HG03139 (cell line): ENCODE measurements at regions not wholly inside any gene's neighbourhood (a gene's known extent, or its start where the extent isn't known, plus 50 kb on each side); places are given as distances from the start of the nearest gene placed in this dataset.

Experiments
- ATAC-seq: cut with Tn5 transposase; IDR thresholded peaks from one replicate; pipeline ENCODE4 v1.9.1; 2021; ENCODE audit not compliant: unreplicated experiment

DNA sequence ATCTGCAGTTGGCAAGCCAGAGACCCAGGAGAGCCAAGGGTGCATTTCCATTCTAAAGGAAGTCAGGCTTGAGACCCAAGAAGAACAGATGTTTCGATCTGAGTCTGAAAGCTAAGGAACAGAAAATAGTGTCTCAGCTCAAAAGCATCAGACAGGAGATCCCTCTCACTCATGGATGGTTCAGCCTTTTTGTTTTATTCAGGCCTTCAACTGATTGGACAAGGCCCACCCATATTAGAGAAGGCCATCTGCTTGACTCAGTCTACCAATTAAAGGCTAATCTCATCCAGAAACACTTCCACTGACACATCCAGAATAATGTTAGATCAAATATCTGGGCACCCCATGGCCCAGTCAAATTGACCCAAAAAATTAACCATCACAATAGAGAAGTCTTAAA lies 255.0 kb downstream of the TXNL1 start:
- no peak for ATAC-seq

DNA sequence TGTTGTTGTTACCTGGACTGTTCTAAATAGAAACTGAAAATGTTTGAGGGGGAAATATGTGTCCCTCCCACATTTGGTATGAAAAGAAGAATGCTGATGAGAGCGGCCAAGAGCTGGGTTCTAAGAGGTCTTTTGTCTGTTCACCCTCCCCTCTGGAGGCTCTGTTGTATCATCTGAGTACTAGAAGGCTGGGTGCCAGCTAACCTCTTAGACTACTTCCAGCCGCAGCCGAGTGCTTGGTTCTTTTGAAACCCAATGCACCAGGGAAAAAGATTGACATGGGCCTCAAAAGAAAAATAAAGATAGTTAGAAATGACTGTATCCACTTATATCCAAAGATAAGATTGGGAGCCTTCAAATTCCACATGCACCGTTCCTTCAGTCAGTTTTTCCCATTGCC lies 255.9 kb downstream of the TXNL1 start:
- ATAC-seq = no peak

- no peak for ATAC-seq
Observed at GRCh38 chr18:56381196-56381595, 257.2 kb downstream of the TXNL1 start.

GRCh38 chr18:56380685-56381084 lies 257.7 kb downstream of the TXNL1 start:
- ATAC-seq = no peak

DNA sequence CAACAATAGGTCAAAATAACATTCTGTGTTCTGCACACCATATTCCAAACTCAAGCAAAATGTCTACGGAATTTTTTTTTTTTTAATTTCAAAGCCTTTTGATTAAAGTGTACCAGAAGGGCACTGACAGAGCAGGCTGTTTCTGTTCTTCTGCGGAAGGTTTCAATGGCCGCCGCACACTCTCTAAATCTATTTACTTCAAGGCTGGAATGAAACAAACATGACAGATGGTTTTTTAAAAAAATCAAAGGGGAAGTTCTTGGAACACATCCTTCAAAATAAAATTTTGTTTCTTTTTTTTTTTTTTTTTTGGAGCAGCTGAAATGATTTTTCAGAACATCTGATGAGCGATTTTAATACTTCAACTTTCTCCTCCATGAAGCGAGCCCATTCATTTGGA lies 259.1 kb downstream of the TXNL1 start:
- ATAC-seq = no peak

GRCh38 chr18:56377231-56377630 lies 261.2 kb downstream of the TXNL1 start:
- no peak for ATAC-seq

DNA sequence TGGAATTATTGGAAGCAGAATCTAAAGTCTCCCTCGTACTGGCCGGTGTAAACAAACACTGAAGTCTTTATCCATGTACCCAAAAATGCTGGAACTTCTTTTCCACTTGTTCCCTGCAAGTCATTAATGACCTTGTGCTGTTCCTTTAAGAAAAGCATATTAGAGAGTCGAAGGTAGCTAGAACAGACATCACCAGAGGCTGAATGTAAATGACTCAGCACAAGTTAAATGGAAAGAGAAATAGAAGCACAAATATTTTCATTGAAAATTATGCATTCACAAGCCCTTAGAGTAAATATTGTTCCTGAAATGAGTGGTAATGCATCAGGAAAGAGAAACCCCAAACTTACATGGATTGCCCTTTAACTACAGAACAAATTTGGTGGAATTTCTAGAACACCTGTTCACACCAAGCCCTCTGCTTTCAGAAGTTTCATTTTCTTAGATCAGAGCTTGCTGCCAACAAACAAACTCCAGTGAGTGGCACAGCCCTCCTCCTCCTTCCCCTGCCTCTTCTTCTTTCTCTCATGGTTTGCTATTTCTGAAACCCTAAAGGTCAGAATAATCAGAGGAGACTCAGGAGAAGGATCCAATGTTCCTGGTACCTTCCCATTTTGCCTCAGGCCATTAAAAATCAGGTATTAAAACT lies 264.3 kb downstream of the TXNL1 start:
- no peak for ATAC-seq

GRCh38 chr18:56373601-56374000 lies 264.8 kb downstream of the TXNL1 start:
- no peak for ATAC-seq

GRCh38 chr18:56368066-56368465 lies 270.3 kb downstream of the TXNL1 start:
- ATAC-seq = no peak

- ATAC-seq = no peak
Observed at GRCh38 chr18:56358608-56359280, 279.6 kb downstream of the TXNL1 start.

GRCh38 chr18:56353663-56354260 lies 284.6 kb downstream of the TXNL1 start:
- no peak for ATAC-seq

DNA sequence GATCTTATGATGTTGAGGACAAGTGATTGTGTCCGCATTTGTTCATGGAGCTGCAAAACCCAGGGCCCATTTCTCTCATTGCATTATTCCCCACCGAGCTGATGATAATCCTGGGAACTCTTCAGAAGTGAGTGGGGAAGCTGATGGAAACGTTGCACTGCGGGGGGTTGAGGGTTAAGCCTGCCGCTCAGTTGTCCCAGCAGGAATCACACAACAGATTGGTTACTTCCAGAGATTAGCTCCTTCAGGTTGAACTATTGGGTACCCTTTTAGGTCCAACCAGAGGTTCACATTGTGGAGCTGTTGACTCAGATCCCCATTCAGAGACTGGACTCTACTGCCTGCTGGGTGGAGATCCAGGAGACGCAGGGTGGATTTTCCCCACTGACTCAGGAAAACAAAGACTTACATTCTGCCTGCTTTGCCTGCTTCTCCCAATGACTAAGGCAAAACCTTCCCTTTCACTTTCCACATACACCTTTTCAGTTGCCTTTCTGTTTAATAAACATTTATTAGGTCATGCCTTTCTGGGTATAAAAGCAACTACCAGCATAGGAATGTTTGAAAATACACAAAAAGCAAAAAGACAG lies 286.4 kb downstream of the TXNL1 start:
- ATAC-seq = no peak

DNA sequence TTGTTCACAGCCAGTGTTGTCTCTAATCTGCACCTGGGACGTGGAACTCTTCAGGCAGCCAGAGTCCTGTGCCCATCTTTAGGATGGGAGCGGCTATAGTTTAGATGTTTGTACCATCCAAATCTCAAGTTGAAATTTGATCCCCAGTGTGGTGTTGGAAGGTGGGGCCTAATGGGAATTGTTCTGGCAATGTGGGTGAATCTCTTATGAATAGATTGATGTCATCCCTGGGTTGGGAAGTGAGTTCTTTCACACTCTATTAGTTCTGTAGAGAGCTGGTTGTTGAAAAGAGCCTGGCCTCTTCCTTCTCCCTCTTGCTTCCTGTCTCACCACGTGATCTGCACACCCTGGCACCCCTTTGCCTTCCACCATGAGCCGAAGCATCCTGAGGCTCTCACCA lies 300.9 kb downstream of the TXNL1 start:
- no peak for ATAC-seq

DNA sequence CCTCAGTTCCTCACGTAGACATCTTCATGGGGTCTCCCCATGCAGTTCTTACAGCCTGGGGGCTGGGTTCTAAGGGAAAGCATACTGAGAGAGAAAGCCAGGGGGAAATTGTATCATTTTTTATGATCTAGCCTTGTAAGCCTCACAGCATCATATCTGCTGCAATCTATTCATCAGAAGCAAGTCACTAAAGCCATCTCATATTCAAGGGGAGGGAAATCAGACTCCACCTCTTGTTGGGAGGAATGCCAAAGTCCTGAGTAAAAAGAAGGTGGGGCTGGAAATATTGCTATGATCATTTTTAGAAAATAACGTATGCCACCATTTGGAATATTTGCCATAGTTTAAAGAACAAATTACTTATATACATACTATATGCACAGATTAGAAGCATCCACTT lies 304.6 kb downstream of the TXNL1 start:
- ATAC-seq = no peak

GRCh38 chr18:56333146-56333545 lies 305.2 kb downstream of the TXNL1 start:
- ATAC-seq = no peak

- no peak for ATAC-seq
Observed at GRCh38 chr18:56332371-56332770, 306.0 kb downstream of the TXNL1 start.

- no peak for ATAC-seq
Observed at GRCh38 chr18:56330366-56331110, 307.9 kb downstream of the TXNL1 start.

DNA sequence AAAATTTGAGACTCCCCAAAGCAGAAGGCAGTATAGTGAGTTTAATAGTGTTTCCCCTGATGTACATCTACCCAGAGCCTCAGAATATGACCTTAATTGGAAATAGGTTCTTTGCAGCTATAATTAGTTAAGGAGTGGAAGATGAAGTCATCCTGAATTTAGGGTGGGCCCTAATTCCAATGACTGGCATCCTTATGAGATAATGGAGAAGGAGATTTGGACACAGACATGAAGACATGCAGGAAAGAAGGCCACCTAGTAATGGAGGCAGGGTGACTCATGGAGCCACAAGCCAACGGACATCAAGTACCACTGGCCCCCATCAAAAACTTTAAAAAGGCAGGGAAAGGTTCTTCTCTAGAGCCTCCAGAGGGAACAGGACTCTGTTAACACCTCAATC lies 308.9 kb downstream of the TXNL1 start:
- no peak for ATAC-seq

GRCh38 chr18:56327191-56327885 lies 311.1 kb downstream of the TXNL1 start:
- no peak for ATAC-seq

DNA sequence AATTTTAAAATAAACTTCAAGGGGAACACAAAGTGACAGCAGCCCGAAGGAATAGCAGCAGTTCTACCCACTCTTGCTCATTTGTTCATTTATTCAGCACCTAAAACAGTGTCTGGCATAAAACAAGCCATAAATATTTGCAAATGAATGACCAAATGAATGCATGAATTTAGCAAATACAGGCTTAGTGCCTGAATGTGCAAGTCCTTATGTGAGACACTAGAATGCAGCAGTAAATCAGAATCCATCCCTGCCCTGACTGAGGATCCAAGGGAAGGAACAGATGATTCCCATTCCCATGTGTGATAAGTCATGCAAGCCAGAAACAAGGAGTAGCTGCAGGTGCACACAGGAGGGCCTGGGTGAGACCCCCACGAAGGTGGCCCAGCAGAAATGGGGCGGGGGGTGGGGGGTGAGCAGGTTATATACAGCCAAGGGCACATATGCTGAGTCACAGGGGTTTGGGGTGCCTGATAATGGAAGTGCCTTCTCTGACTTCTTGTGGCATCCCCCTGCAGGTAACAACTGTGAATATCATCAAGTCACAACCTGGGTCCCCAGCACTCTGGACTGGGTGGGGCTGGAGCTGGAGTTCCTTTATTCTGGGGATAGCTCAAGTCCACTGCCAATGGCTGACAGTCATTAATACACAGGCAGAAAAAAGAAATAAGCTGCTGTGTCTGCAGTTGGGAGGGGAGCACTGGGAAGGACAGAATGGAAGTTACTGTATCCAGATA lies 311.9 kb downstream of the TXNL1 start:
- no peak for ATAC-seq
